ENCODE measurements at regions not wholly inside any gene's neighbourhood (a gene's known extent, or its start where the extent isn't known, plus 50 kb on each side); places are given as distances from the start of the nearest gene placed in this dataset.

- Histone ChIP-seq H3K9ac (ENCODE audit: insufficient read depth, low read depth, low read length) (no peak overlapping the region), H3K4me2 (ENCODE audit: low read depth, low read length) (no peak overlapping the region), H3K4me1 (ENCODE audit: insufficient read depth, low read length) (peaks cover 39% of the 10 kb centered on the region), H3K9me3 (ENCODE audit: low read length) (peaks cover 8% of the 10 kb centered on the region; the same call in 1 of the 2 replicates), H3K4me3 (replicated peaks in 1 of 3; ENCODE audit: insufficient read depth in 1 of 3, low read depth in 2 of 3, low read length in 3 of 3) (no peak overlapping the region), H4K20me1 (ENCODE audit: insufficient read depth, low read length) (no peaks in the 10 kb centered on the region), H3K27me3 (ENCODE audit: control insufficient read depth in 1 of 2, insufficient read depth in 2 of 2, low read length in 2 of 2) (peaks cover 0 to 24% of the 10 kb centered on the region in 2 experiments; a peak in 4 of 5 replicates), H3K79me2 (ENCODE audit: insufficient read depth, low read length) (no peaks in the 10 kb centered on the region), H2AFZ (ENCODE audit: low read length) (no peak overlapping the region), H3K27ac (ENCODE audit: extremely low read length, insufficient read depth, low read length) (no peak overlapping the region), H3K36me3 (replicated peaks in 1 of 2; ENCODE audit: control insufficient read depth in 1 of 2, insufficient read depth in 2 of 2, low read length in 2 of 2) (no peaks in the 10 kb centered on the region)
- 5% methylated on average over 5 of the region's 5 CpGs for WGBS (ENCODE audit: low lambda C conversion rate)
- intact Hi-C loops (cut with micrococcal nuclease; ENCODE audit: unreplicated experiment) (no loop called here), in situ Hi-C loops (cut with HindIII; ENCODE audit: extremely low pct_ligation_motif_present, low pct_unique_long_range_greater_than_20kb) (no loop called here)
- TF ChIP-seq ZNF33A (CRISPR knock-in tag; IDR thresholded peaks at IDR 0.05; ENCODE audit: borderline replicate concordance) = no peak
- peak; percentile 53; the same call in 1 of the 2 replicates for TF ChIP-seq KAT2B (IDR thresholded peaks at IDR 0.05; ENCODE audit: borderline replicate concordance, low read depth, low read length)
- TF ChIP-seq GATAD2A (CRISPR knock-in tag; IDR thresholded peaks at IDR 0.05) = peak; percentile 22; the same call in 1 of the 2 replicates
- ATAC-seq (peak; percentile 22; the same call in 1 of the 3 replicates), DNase-seq (ENCODE audit: low spot score) (no peak), FAIRE-seq (no peak)
- CTCF ChIA-PET (ENCODE audit: low intra/inter-chr PET ratio, low total read pairs) = no interaction called here
- POLR2A ChIA-PET = no interaction called here
- BruUV-seq (replicated peaks) = no TSS peak
Observed at GRCh38 chr6:167533851-167534250, 209.0 kb downstream of the TTLL2 start.

GRCh38 chr6:167537816-167538215 is 212.9 kb downstream of the TTLL2 start:
- ATAC-seq (no peak), FAIRE-seq (no peak), DNase-seq (ENCODE audit: low spot score) (no peak)
- H3K36me3 ChIP-seq (replicated peaks in 1 of 2; ENCODE audit: control insufficient read depth in 1 of 2, insufficient read depth in 2 of 2, low read length in 2 of 2) = no peaks in the 10 kb centered on the region
- peaks cover 13% of the 10 kb centered on the region for H3K4me1 ChIP-seq (ENCODE audit: insufficient read depth, low read length)
- H3K4me2 ChIP-seq (ENCODE audit: low read depth, low read length) = no peak overlapping the region
- H3K79me2 ChIP-seq (ENCODE audit: insufficient read depth, low read length) = no peaks in the 10 kb centered on the region
- BruUV-seq (replicated peaks) = no TSS peak
- no peak overlapping the region for H3K9ac ChIP-seq (ENCODE audit: insufficient read depth, low read depth, low read length)
- WGBS (ENCODE audit: low lambda C conversion rate) = 46% methylated on average over 2 of the region's 2 CpGs
- intact Hi-C loops (cut with micrococcal nuclease; ENCODE audit: unreplicated experiment) = no loop called here
- H3K27ac ChIP-seq (ENCODE audit: extremely low read length, insufficient read depth, low read length) = no peak overlapping the region
- in situ Hi-C loops (cut with HindIII; ENCODE audit: extremely low pct_ligation_motif_present, low pct_unique_long_range_greater_than_20kb) = no loop called here
- no peak overlapping the region for H2AFZ ChIP-seq (ENCODE audit: low read length)
- ChIA-PET CTCF (ENCODE audit: low intra/inter-chr PET ratio, low total read pairs) (no interaction called here), POLR2A (no interaction called here)
- H3K9me3 ChIP-seq (ENCODE audit: low read length) = peaks cover 13% of the 10 kb centered on the region; the same call in 1 of the 2 replicates
- no peak overlapping the region for H3K4me3 ChIP-seq (replicated peaks in 1 of 3; ENCODE audit: insufficient read depth in 1 of 3, low read depth in 2 of 3, low read length in 3 of 3)
- H3K27me3 ChIP-seq (ENCODE audit: control insufficient read depth in 1 of 2, insufficient read depth in 2 of 2, low read length in 2 of 2) = peaks cover 0 to 16% of the 10 kb centered on the region in 2 experiments; a peak in 1 of 5 replicates
- no peaks in the 10 kb centered on the region for H4K20me1 ChIP-seq (ENCODE audit: insufficient read depth, low read length)
- TF ChIP-seq NAIF1 (CRISPR knock-in tag; IDR thresholded peaks at IDR 0.05; ENCODE audit: borderline replicate concordance) (no peak), ZNF674 (CRISPR knock-in tag; IDR thresholded peaks at IDR 0.05; ENCODE audit: low read depth) (no peak), MAFF (IDR thresholded peaks at IDR 0.05; ENCODE audit: low read depth, low read length) (peak; percentile 43), ZMAT5 (CRISPR knock-in tag; IDR thresholded peaks at IDR 0.05; ENCODE audit: borderline replicate concordance, low read depth) (no peak), EZH2 (conservative IDR thresholded peaks at IDR 0.05; ENCODE audit: low read depth, low read length) (no peak), ZNF761 (CRISPR knock-in tag; conservative IDR thresholded peaks at IDR 0.05) (no peak), ZNF670 (CRISPR knock-in tag; IDR thresholded peaks at IDR 0.05; ENCODE audit: borderline replicate concordance) (no peak), THAP7 (CRISPR knock-in tag; IDR thresholded peaks at IDR 0.05) (no peak), MAFK (conservative IDR thresholded peaks at IDR 0.05 in 1 of 2, IDR thresholded peaks at IDR 0.05 in 1 of 2; ENCODE audit: low read length in 2 of 2) (peak; percentile 54 to 62), ATF5 (CRISPR knock-in tag; IDR thresholded peaks at IDR 0.05; ENCODE audit: low read depth) (no peak), FLYWCH1 (CRISPR knock-in tag; IDR thresholded peaks at IDR 0.05) (no peak), SP140L (CRISPR knock-in tag; IDR thresholded peaks at IDR 0.05; ENCODE audit: borderline replicate concordance) (no peak), ERF (CRISPR knock-in tag; IDR thresholded peaks at IDR 0.05) (no peak), POLR2A (IDR thresholded peaks at IDR 0.05; ENCODE audit: insufficient read depth in 1 of 2, low read depth in 2 of 2, low read length in 2 of 2) (no peak), SRSF4 (IDR thresholded peaks at IDR 0.05; ENCODE audit: low read depth, low read length, poor library complexity, severe bottlenecking) (no peak)
